ENCODE measurements at regions not wholly inside any gene's neighbourhood (a gene's known extent, or its start where the extent isn't known, plus 50 kb on each side); places are given as distances from the start of the nearest gene placed in this dataset.

GRCh38 chr6:108739496-108740330 lies 108.5 kb upstream of the ARMC2 start:
- TF ChIP-seq CTCF (conservative IDR thresholded peaks at IDR 0.05; ENCODE audit: low read length) = no peak
- H3K4me3 ChIP-seq (ENCODE audit: low read length) = no peak overlapping the region
- DNase-seq (ENCODE audit: low read depth) = no peak

DNA sequence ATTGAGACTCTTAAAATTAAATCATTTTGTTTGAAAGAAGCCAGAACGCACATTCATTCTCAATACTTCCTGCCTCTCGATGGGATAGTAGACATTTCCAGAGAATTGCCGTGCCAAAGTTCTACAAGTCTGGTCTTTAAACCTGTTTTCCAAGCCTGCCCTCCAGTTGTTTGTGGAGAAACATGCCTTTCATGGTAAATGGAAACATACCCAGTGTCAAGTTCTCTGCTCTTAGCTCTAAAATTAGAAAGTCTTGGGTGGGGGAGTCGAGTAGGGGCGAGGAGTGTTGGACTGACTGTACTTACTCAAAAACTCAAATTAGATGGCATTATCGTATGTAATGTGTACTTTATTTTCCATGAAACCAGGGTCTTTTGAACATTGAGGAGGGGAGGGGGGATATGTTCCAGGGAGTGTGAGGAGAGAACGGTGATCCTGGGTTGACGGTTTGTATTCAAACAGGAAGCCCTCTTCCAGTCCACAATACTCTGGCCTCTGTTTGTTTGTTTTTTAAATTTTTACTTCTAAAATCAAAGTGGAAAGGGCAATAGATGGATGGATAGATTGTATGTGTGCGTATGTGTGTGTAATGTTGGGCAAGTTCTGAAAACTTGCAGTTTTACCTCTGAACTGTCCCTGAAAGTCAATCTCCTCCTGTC lies 106.8 kb upstream of the ARMC2 start:
- no peak for DNase-seq (ENCODE audit: low read depth)
- no peak for TF ChIP-seq CTCF (conservative IDR thresholded peaks at IDR 0.05; ENCODE audit: low read length)
- no peak overlapping the region for H3K4me3 ChIP-seq (ENCODE audit: low read length)

DNA sequence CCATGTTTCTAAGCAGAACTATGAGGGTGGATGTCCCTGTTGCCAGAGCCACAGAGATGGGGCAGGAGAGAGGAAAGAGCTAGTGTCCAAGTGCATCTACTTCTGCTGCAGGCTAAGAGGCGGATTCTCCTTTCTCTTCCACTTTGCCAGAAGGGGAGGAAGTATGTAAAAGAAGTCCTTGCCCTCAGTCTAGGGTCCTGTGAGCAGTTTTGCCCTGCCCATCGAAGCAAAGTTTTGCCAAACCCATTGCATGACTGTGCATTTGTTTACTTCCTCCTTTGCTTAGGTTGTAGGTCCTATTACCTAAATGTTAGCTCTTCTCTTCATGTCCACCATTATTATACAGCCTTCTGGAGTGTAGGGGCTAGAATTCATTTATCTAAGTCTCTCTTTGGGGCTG lies 106.2 kb upstream of the ARMC2 start:
- no peak for TF ChIP-seq CTCF (conservative IDR thresholded peaks at IDR 0.05; ENCODE audit: low read length)
- DNase-seq (ENCODE audit: low read depth) = no peak
- H3K4me3 ChIP-seq (ENCODE audit: low read length) = no peak overlapping the region

DNA sequence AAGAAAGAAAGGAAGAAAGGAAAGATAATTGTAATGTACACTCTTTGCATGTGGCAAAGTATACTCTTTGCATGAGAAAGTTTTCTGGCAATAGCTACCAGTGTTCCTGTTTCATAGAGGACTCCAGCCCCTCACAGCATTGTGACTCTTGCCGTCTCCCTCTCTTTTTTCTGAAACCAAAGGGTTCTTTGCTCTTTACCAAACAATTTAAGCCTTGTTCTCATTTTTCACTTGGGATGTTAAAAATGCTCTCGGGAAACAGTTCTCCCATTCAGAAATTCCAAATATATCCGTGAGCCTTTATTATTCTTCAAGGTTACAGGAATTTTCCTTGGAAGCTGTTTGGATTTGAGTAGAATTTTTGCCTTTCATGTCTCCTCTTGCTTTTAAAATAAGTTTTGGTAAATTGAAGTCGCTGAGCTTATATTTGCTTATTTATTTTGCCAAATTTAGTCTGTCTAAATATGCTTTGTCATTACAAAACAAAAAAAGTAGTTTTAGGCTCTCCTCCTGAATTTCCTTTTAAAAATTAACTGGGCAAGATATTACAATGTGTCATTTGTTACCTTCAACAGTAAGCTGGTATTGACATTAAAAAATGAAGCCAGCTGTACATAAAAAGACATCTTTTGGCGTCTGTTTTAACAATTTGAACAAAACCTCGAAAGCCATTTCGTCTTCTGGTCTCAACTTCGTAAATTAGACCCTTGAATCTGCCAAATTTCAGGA lies 103.8 kb upstream of the ARMC2 start:
- no peak for TF ChIP-seq CTCF (conservative IDR thresholded peaks at IDR 0.05; ENCODE audit: low read length)
- no peak for DNase-seq (ENCODE audit: low read depth)
- no peak overlapping the region for H3K4me3 ChIP-seq (ENCODE audit: low read length)

GRCh38 chr6:108744996-108745395 lies 103.2 kb upstream of the ARMC2 start:
- H3K4me3 ChIP-seq (ENCODE audit: low read length) = no peak overlapping the region
- DNase-seq (ENCODE audit: low read depth) = no peak

DNA sequence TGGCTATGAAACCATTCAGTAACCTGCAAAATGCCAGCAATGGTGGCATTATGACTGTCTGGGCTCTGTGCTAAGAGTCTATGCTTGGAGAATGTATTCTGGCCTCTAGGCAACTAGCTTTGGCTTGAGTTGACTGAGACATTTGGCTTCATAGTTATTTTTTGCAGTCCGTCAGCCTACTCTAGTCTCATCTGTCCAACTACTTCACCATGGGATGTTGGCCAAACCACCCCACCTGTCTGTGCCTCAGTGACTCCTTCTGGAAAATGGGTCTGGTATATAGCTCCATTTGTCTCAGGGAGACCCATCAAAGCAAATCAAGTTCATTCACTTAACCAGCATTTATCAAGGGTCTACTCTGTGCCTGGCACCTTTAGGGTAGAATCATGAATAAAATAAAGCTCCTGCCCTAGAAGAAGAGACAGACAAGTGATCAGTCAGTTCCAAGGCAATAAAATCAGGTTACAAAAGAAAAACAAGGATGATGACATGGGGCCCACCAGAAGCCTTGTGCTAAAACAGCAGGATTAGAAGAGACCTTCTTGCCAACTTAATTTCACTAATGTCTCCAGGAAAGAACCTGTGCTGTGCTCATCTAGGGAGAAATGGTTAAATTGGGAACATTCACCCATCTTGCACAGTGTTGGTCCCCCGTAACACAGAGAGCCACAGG lies 102.4 kb upstream of the ARMC2 start:
- no peak for TF ChIP-seq CTCF (conservative IDR thresholded peaks at IDR 0.05; ENCODE audit: low read length)
- DNase-seq (ENCODE audit: low read depth) = no peak
- H3K4me3 ChIP-seq (ENCODE audit: low read length) = no peak overlapping the region

More at GRCh38 chr6:108744996-108745395, 103.2 kb upstream of the ARMC2 start:
- no peak for TF ChIP-seq CTCF (conservative IDR thresholded peaks at IDR 0.05; ENCODE audit: low read length)

Measured in AG10803 (cell line).